Suprapubic skin (tissue), 4 donors: ENCODE measurements at regions not wholly inside any gene's neighbourhood (a gene's known extent, or its start where the extent isn't known, plus 50 kb on each side); places are given as distances from the start of the nearest gene placed in this dataset.

ENCODE experiments used
- CTCF ChIP-seq, 2 donors: fragments of 200-600 bp in 1 of 2; fragments of 450-650 bp in 1 of 2; sonication (generic) in 1 of 2; IDR thresholded peaks; one replicate each; pipeline ENCODE4 v1.5.1; 2016 to 2019; ENCODE audit warnings: antibody characterized with exemption in 2 of 2, mild to moderate bottlenecking in 1 of 2, moderate library complexity in 1 of 2
- POLR2A ChIP-seq, 2 donors: fragments of 450-650 bp; IDR thresholded peaks; one replicate each; pipeline ENCODE4 v1.6.1; 2017; ENCODE audit warnings: antibody characterized with exemption in 2 of 2, mild to moderate bottlenecking in 2 of 2, moderate library complexity in 2 of 2
- POLR2AphosphoS5 ChIP-seq, 3 donors: sonication (generic); formaldehyde crosslinking; IDR thresholded peaks; one replicate each; pipeline ENCODE4 v1.6.1; 2017; ENCODE audit warnings: antibody characterized with exemption in 3 of 3

DNA sequence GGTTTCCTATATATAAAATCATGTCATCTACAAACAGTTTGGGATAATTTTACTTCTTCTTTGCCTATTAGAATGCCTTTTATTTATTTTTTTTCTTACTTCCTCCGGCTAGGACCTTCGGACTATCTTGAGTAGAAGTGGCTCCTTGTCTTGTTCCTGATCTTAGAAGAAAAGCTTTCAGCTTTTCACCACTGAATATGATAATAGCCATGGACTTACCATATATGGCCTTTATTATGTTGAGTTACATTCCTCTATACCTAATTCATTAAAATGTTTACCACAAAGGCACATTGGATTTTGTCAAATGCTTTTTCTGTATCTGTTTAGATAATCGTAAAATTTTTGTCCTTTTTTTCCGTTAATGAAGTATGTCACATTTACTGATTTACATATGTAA lies 395.7 kb downstream of the NXPH1 start:
- TF ChIP-seq CTCF (IDR thresholded peaks at IDR 0.05) (no peak), POLR2AphosphoS5 (IDR thresholded peaks at IDR 0.05) (no peak), POLR2A (IDR thresholded peaks at IDR 0.05) (no peak)
